Breast epithelium (tissue), 3 donors: ENCODE measurements at regions not wholly inside any gene's neighbourhood (a gene's known extent, or its start where the extent isn't known, plus 50 kb on each side); places are given as distances from the start of the nearest gene placed in this dataset.
"Not testable (repeated sequence)": the region's sequence is repeated elsewhere in the genome, so short reads cannot be mapped to it uniquely, and the experiment has no call there.

Experiments
- POLR2AphosphoS5 ChIP-seq, 3 donors: sonication (generic); formaldehyde crosslinking; IDR thresholded peaks; one replicate each; pipeline ENCODE4 v1.6.1; 2017; ENCODE audit warnings: antibody characterized with exemption in 3 of 3
- TF ChIP-seq, protein P1 (sequence below), 3 donors: fragments of 450-650 bp; IDR thresholded peaks; one replicate each; pipeline ENCODE4 v1.5.1; 2016 to 2017; ENCODE audit warnings: antibody characterized with exemption in 3 of 3, mild to moderate bottlenecking in 3 of 3, moderate library complexity in 3 of 3

DNA sequence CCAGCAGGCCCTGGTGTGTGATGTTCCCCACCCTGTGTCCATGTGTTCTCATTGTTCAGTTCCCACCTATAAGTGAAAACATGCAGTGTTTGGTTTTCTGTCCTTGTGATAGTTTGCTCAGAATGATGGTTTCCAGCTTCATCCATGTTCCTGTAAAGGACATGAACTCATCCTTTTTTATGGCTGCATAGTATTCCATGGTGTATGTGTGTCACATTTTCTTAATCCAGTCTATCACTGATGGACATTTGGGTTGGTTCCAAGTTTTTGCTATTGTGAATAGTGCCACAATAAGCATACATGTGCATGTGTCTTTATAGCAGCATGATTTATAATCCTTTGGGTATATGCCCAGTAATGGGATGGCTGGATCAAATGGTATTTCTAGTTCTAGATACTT, 130.4 kb upstream of the FHL2 start:
- TF ChIP-seq, protein P1, sequence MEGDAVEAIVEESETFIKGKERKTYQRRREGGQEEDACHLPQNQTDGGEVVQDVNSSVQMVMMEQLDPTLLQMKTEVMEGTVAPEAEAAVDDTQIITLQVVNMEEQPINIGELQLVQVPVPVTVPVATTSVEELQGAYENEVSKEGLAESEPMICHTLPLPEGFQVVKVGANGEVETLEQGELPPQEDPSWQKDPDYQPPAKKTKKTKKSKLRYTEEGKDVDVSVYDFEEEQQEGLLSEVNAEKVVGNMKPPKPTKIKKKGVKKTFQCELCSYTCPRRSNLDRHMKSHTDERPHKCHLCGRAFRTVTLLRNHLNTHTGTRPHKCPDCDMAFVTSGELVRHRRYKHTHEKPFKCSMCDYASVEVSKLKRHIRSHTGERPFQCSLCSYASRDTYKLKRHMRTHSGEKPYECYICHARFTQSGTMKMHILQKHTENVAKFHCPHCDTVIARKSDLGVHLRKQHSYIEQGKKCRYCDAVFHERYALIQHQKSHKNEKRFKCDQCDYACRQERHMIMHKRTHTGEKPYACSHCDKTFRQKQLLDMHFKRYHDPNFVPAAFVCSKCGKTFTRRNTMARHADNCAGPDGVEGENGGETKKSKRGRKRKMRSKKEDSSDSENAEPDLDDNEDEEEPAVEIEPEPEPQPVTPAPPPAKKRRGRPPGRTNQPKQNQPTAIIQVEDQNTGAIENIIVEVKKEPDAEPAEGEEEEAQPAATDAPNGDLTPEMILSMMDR (IDR thresholded peaks at IDR 0.05), result not testable (repeated sequence)
- not testable (repeated sequence) for TF ChIP-seq POLR2AphosphoS5 (IDR thresholded peaks at IDR 0.05)
